ENCODE measurements at regions not wholly inside any gene's neighbourhood (a gene's known extent, or its start where the extent isn't known, plus 50 kb on each side); places are given as distances from the start of the nearest gene placed in this dataset.

DNA sequence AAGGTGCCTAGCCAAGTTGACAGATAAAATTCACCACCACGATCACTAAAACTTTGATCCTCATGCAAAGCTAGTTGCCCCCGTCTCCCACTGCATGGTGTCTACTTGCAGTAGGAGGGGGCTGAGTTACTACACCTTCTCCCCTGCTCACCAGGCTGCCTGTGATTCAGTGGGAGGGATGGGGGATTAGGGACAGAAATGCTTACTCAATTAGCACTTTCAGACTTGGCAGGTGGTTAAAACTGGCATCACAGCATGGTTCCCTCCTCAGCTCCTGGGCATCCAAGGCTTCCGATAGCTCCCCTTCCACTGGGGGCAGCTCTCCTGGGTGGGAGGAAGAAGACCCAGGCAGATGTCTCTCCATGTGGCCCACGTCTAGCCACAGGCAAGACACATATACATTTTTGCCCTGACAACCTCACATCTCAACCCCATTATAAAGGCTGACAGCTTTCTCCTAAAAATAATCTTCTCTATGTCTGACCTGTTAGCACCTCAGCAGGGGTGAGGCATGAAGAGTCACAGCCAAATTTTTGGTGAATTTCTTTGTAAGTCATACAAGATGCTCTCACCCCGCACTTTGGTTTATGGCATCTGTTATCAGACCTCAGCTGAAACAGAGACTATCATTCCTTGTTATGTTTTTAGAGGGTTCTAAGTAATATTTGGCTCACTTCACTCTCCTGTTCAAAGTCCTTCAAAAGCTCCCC is 369.0 kb downstream of the SV2B start:
- DNase-seq (ENCODE audit: low spot score) (no peak), ATAC-seq (no peak)
- intact Hi-C loops (cut with DNase I): no loop called here

DNA sequence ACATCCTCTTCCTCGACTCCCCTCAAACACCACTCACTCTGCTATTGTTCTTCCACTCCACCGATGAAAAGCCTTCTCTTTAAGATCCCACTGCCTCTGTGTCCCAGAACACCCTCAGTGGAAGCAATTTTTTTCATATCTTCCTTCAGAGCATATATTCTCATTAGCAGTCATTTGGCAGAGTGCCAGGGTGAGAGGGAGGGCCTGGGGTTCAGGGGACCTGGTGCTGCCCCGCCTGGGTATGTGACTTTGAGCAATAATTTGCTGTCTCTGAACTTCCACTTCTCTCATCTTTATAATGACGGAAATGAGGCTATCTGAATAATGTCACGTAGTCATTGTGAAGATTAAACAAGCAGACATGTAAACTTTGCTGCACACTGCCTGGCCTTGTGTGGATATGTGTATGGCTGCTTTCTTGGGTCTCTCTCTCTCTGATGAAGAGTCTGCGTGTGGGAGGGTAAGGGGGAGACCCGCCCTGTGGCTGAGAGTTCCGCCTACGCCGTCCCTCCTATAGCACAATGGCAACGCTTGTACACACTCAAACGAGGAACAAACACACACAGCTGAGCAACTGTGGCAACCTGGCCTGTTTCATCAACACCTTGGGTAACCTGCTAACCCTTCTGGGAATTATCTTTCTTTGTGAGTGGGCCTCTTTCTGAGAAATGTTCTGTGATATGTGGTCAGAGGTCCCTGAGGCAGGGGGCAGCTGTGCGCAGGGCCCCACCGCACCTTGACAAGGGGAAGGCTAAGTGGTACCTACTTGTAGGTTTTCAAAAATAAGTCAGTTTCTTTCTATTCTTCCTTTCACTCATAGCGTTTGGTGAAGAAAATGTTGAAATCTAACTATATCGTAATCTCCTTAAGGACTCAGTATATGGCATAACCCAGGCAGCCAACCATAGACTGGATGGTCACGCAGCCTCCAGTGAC is 369.8 kb downstream of the SV2B start:
- intact Hi-C loops (cut with DNase I): no loop called here
- DNase-seq (ENCODE audit: low spot score) (no peak), ATAC-seq (no peak)

DNA sequence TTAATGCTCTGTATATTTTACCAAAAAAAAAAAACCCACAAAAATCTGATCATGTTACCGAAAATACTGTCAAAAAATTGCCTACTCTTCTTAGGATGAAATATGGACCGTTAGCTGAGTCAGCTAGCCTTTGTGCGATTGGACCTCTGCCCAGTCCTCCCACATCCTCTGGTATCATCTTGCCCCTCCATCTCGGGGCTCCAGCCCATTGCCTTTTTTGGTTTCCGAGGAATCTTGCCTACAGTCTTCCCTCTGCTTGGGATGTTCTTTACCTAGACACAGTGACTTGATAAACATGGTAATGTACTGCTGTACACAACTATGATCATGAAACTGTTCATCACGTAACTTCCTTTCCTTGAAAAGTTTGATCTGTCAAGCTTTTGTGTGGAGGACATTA is 371.4 kb downstream of the SV2B start:
- DNase-seq (ENCODE audit: low spot score) (no peak), ATAC-seq (no peak)
- intact Hi-C loops (cut with DNase I): no loop called here

DNA sequence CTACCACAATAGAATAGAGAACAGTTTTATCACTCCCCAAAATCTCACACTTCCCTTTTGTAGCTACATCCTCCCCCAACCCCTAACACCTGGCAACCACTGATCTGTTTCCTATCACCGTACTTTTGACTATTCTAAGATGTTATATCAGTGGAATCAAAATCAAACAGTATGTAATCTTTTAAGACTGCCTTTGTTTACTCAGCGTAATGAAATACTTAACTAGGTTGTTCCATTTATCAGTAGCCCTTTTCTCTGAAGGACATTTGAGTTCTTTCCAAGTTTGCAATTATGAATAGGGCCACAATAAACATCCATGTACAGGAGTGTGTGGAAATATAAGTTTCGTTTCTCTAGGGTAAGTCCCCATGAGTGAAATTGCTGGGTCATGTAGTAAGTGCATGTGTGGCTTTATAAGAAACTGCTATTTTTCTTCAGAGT is 372.3 kb downstream of the SV2B start:
- intact Hi-C loops (cut with DNase I): no loop called here
- no peak for DNase-seq (ENCODE audit: low spot score)
- no peak for ATAC-seq

DNA sequence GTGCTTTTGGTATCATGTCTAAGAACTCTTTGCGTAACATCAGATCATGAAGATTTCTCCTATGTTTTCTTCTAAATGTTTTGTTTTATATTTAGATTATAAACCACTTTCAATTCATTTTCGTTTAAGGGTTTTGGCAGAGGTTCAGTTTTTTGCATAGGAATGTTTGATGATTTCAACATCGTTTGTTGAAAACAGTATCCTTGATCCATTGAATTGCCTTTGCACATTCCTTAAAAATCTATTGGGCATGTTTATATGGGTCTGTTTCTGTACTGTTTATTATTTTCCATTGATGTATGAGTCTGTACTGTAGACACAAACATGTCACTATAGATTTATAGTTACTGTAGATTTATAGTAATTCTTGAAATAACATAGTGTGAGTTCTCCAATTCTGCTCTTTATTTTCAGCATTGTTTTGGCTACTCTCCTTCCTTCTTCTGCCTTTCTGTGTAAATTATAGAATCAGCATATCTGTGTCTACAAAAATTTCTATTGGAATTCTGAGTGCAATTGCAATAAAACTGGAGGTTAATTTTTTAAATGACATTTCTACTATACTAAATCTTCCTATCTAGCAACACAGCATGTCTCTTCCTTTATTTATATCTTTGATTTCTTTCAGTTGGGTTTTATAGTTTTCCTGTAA is 374.0 kb downstream of the SV2B start:
- intact Hi-C loops (cut with DNase I): no loop called here
- DNase-seq (ENCODE audit: low spot score): no peak
- ATAC-seq: no peak

DNA sequence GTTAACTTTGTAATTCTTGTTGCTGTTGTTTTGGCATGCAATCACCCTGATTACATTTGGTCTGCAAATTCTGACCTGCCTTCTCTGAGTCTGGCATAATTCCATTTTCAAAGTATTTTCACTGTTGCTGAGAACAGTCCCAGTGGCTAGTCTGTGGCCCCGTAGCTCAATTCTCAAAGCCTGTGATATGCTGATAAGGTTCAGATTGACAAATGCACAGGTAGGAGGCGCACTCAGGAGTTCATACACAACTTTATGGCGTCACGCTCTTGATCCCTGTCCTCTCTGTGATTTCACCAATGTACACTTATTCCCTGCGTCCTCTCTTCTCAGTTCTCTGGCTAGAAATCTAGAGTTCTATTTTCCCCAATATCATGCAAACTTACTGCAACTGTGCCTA is 376.6 kb upstream of the SLCO3A1 start:
- intact Hi-C loops (cut with DNase I): no loop called here
- no peak for ATAC-seq

DNA sequence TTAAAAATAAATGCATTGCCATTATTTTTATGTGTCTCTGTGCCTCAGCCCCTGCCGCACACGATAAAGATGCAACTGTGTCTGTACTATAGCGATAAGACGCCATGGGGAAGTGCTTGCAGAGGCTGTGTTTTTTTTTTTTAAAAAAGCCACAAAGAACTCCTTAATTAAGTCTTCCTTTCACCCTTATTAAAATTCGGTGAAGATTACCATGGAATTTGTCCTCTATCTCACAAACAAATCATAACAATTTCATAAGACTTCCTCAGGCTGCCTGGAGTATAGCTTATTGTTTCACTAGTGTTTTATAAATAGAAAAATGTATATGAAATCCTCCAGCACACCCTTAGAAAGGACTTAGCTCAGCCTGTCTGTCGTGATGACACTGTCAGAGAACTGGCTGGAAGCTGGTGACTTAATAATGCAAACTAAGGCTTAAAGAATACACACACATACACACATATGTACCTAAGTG is 374.8 kb upstream of the SLCO3A1 start:
- intact Hi-C loops (cut with DNase I): no loop called here
- DNase-seq (ENCODE audit: low spot score) (no peak), ATAC-seq (no peak)

More for the DNA sequence above, 376.6 kb upstream of the SLCO3A1 start:
- no peak for DNase-seq (ENCODE audit: low spot score)

DNA sequence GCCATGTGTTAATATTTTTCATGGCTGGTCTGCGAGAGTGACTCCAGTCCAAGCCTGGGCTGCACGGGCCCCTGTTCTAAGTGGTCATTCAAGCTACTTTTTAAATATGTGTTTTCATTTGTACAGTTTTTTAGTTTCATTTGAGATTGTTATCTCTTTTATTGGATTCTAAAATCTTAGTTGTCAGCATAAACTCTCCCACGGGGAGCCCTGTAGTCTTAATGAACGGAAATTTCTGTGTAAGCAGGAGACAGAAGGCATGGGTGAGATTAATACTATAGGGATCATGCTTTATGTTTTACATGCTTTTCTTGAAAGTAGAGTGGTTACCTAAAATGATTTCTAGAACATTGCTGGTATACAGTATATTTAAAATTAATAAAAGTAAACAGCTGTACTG is 373.1 kb upstream of the SLCO3A1 start:
- DNase-seq (ENCODE audit: low spot score): no peak
- ATAC-seq: no peak
- intact Hi-C loops (cut with DNase I): no loop called here

DNA sequence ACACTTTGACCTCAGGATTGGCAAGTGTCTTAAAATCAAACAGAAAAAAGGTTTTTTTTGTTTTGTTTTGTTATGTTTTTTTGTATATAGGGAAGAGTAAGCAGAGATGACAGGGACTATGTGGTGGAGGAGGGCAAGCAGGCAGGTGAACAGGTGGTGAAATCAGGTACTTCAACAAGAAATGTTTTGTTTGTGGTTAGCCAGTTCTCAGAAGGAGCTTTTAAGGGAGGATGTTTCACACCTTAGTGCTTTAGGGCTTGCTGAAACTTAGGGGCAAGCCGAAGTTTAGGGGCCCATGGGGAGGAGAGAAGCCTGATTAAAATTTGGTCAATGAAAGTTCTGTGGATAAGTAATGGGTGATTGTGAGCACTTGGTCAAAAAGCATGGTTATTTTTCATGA is 370.7 kb upstream of the SLCO3A1 start:
- intact Hi-C loops (cut with DNase I): no loop called here
- no peak for DNase-seq (ENCODE audit: low spot score)
- no peak for ATAC-seq

DNA sequence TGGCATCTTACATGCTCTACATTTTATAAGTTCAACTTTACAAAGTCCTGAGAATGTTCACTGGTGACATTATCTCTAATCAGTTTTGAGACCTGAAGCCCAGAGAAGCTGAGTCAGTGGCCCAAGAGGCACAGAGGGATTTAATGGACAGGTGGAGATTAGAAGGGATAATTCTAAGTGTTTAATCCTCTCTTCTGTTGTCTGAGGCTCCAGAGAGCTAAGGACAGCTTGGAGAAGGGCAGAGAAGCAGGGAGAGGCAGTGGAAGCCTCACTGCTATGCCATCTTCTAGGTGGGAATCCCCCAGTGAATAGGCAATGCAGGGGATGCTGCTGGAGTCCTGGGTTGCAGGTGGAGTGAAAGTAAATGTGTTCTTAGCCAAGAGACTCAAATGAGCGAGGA is 369.4 kb upstream of the SLCO3A1 start:
- intact Hi-C loops (cut with DNase I): no loop called here
- DNase-seq (ENCODE audit: low spot score) (no peak), ATAC-seq (no peak)

DNA sequence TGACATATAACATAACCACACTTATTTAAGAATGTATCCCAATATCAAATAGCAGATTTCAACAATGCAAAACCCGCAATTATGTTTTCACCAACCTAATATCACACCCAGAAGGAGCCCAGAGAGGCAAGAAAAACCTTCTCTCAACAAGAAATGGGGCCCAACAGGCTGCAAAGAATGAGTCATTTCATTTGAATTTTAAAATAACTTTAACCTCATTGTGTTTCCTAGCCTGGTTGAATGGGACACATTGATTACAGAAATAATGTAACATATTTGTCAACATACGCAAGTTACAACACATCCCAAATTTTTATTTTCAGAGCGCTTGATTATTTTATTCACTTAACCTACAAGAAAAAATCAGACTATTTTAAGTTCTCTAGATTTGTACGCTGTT is 365.1 kb upstream of the SLCO3A1 start:
- no peak for ATAC-seq
- intact Hi-C loops (cut with DNase I): no loop called here
- no peak for DNase-seq (ENCODE audit: low spot score)

DNA sequence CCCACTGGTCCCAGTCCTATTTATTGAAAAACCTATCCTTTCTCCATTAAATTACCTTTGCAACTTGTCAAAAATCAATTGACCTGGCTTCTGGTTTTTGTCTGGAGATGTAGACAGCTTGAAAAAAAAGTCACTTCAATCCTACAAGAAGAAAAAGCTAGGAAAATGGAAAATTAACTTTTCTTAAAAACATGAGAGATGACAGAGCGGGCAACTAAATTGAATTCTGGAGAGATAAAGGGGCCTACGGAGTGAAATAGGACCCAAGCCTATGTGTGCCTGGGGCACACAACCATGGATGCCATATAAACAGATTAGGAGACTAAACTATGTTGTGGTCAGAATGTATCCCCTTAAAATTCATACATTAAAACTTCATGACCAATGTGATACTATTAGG is 363.3 kb upstream of the SLCO3A1 start:
- no peak for ATAC-seq
- intact Hi-C loops (cut with DNase I): no loop called here
- no peak for DNase-seq (ENCODE audit: low spot score)

DNA sequence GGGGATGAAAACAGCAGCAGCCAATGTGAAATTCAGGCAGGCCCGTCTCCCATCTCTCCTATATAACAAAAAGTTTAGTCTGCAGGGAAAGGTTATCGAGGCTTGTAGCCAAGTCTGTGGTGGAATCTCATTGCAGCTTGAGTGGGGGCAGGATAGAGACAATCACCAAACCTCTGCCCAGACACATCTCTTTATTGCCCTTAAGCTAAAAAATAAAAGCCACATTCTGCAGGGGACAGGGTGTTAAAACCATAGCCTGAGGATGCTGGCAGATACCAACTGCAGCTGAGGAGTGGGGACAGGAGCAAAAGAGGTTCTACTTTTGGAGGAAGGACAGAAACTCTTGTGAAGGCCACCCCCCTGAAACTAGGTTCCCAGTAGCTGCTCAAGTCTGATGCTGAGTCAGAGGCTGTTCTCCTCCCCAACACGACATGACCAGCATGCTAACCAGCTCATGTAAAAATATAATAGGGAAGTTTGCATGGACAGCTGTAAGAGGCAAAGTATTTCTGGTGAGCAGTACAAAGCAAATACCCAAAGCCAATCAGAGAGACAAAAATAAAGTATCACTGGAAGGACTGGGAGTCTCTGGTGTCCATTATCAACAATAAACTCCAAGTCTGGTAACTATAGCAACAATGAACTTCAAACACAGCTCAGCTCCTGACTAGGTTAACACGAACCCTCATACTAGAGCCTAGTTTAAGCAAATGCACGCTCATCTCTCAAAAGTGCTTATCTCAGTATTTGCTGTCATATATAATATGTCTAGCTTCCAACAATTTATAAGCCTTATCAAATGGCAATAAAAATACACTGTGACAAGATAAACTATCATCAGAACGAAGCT is 362.2 kb upstream of the SLCO3A1 start:
- ATAC-seq: no peak
- no peak for DNase-seq (ENCODE audit: low spot score)
- intact Hi-C loops (cut with DNase I): no loop called here

DNA sequence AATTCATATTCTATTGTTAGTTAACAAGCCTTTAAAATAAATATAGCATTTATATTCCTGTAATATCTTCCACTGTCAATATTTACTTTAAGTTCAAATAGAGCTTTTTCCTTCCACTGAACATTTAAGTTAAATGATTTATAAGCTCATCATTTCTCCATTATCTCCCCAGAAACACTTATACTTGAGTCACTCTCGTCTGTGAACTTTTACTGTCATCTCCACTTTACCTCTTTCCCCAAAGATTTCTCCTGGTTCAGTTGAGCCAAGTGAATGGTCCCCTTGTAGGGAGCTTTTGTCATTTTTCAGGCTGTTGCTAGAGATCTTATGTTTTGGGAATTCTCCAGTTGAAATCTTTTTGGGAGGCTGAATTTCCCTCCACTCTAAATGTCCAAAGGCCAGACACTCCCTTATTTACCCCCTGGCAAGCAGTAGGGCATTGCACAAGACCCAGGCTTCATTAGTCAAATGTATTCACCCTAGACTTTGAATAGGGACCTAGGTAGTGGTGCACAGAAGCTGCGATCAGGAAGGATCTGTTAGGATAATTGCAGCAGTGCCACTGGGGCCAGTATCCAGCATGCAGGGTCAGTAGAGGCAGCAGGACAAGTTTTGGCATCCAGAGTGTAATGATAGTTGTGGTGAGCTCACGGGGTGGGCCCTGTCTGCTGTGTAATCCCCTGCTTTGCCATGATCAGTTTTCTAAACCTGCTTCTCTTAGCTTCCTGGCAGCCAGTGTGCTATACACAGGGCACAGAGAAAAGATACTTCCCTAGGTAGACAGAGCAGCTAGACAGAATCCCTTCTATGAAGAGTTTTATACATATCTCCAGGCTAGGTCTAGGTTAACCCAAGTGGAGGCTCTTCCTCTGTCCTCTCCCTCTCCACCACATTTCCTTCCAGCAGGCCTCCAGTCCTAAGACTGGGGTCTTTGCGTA is 356.5 kb upstream of the SLCO3A1 start:
- intact Hi-C loops (cut with DNase I): no loop called here
- no peak for DNase-seq (ENCODE audit: low spot score)
- no peak for ATAC-seq

DNA sequence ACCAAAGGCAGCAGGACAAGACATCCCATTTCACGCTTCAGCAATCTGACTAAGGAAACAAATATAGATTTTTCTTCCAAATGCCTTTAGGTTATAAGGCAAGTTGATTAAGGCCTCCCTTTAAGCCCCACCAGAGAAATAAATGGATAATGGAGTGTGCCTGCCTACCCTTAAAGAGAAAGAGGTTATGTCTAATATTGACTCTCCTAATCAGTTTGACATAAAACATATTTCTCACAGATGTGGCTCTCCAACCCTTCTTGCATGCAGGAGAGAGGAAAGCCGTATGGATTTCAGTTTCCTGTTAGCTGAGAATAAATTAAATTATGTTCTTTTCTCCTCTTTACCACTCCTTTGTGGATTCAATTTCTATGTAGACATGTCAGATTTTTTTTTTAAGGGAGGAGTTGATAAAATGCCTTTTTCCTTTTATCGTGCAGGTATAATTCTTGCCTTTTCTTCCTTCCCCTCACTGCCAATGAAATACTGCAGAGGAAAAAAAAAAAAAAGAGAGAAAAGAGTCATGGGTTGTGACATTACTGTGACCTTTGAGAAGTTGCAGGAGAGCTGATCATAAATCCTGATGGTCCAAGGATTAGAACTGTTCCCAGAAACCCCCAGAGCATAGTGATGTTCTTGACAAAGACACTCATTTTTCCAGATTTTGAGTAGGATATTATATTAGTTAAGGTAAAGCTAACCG is 355.3 kb upstream of the SLCO3A1 start:
- ATAC-seq: no peak
- intact Hi-C loops (cut with DNase I): no loop called here
- DNase-seq (ENCODE audit: low spot score): no peak

DNA sequence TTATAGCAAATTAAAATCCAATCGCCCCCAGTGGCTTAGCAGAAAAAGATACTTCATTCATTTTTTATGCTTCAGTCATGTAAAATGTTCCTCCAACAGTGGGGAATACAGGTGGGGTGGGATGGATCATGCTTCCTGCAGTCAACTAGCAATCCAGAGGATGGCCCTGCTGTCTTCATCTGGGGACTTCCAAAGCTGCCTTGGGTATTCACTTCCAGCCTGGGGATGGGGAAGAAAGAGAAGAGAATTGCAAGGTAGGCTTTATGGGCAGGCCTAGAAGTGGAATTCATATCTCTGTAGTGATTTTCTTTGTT is 354.8 kb upstream of the SLCO3A1 start:
- intact Hi-C loops (cut with DNase I): no loop called here
- no peak for DNase-seq (ENCODE audit: low spot score)
- ATAC-seq: no peak

DNA sequence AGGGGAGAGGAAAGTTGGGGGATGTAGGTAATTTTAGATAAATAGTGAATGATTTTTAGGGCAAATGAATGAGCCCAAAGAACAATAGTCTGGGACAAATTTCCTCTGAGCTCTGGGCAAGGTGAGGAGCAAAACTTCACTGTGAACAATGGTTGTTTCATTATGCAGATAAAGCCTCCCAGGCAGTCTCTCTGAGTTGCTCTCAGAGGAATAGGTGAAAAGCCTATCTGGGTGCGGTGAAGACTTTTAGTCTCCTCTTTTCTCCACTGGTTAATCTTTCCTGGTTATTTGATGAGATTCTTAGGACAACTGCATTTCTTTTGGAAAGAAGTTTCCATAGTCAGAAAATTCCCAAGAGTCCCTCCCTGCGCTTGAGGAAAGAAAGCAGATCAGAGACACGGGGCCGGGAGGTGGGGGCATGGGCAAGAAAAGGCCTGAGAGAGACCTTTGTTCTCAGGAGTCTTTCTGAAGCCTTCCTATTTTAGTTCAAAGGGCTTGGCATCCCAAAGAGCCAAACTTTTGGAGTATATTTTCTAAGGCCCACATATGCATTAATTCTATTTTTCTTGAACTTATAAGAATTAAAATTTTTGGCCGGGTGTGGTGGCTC is 353.6 kb upstream of the SLCO3A1 start:
- intact Hi-C loops (cut with DNase I): no loop called here
- ATAC-seq (no peak), DNase-seq (ENCODE audit: low spot score) (no peak)
